NCI-H146 treated with DMSO at 0.1 percent for 48 hours (cell line): ENCODE measurements at regions not wholly inside any gene's neighbourhood (a gene's known extent, or its start where the extent isn't known, plus 50 kb on each side); places are given as distances from the start of the nearest gene placed in this dataset.

Experiments used
- DNase-seq: peaks from one replicate; lab custom pipeline; 2025; ENCODE audit not compliant: unreplicated experiment; lab: John Stamatoyannopoulos, UW

DNA sequence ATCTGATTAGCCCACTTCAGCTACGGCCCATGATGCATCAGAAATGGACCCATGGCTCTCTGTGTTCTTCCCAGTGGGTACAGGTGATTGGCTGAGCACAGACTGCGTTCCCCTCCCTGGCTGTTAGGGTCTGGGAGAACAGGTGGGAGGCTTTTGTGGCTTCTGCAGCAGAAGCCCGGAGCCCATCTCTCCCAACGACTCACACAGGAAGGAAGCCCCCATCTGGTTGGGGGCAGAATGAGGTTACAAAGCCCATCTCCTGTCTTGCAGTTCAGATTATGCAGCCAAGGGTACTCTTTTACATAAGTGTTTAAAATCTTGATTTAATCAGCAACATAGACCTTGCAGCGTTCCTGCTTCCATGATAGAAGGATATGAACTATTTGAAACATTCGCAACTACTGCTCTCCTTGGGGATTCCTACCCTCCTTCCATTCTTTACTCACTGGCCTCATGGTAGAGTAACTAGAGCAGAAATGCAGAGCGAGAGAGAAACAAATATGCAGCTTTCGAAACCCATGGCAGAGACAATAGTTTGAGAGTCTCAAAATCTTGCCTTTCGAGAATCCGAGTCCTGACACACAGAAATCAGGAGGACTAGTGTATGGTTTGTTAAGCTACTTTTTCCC lies 291.3 kb downstream of the TLE3 start:
- DNase-seq, result no peak

DNA sequence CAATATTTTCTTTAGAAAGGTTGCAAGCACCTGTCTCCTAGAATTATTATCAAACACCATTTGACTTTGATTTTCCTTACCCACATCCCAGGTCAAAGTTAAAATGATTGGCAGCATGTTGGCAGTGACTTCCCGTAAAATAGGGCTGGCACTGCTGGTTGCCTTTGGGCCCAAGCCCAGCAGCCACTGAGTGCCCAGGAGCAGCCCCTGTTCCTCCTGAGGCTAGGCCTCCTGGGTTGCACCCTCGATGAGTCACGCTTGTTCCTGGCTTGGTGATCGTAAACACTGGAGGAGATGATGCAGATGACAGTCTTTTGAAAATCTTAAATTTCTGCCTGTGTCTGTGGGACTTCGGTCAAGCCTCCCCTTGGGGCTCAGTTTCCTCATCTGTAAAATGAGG lies 290.0 kb downstream of the TLE3 start:
- no peak for DNase-seq

DNA sequence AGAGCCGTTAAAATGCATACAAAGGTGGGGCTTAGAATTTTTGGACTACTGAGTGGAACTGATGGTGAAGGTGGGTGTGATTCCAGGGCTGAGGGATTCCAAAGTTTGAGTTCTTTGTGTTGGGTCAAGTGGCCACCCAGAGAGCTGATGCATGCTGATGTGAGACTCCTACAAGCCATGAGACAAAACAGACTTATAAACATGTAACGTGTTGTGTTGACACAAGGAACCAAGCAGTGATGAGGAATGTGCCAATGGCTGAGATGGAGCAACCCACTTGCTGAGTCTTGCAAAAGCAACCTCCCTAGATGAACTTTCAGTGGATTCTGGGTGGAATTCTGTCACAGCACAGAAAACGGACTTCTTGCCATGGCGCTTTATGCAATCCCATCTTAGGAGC lies 289.0 kb downstream of the TLE3 start:
- DNase-seq, result no peak

DNA sequence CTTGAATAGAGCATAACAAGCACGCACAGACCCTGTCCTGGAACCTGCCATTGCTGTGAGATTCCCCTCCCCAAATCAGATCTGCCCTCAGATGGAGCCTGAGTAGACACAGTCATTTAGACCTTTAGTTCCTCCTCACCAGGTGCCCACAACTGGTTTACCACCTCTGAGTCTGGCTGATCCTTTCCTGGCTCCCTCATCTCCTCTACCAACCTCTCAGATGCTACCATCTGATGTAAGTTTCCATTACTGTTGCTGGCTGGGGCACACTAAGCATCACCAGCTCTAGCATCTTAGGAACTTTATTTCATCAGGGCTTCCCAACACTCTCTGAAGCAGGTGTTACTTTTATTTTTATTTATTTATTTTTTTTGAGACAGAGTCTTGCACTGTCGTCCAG lies 288.3 kb downstream of the TLE3 start:
- no peak for DNase-seq

DNA sequence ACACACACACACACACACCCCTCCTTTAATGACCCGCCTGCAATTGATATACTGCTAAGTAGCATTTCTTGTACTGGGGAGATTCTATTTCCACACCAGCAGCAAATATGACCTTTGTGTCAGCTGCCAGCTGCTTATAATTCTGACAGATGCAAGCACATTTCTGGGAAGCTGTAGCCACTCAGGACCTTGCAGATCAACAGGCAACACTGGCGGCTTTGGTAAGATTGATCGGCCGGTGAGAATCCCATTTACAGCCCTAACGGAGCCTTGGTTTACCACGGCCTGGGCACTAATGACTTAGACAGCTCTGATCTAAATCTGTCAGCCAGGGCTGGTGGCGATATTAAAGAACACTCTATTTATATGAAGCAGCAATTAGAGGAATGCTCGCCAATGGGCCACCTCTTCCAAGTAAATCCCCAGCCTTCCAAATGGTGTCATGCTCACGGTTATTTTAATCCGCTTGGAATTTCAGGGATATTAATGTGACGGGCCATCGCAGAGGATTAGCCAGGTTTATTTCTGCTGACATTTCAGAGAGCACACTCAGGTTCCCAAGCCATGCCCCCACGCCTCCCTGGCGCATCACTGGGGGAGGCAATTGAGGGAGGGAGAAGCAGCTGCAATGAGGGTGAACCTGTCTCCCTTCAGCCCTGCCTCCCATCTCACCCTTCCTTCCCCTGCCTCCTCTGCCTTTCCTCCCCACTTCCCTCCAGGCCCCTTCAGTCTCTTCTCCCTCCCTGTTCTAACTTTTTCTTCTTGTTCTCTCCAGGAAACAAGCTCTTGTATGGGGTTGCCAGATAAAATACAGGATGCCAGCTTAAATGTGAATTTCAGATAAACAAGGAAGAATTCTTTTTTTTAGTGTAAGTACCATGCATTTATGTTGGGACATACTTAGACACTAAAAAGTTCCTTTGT lies 287.0 kb downstream of the TLE3 start:
- DNase-seq, result no peak

DNA sequence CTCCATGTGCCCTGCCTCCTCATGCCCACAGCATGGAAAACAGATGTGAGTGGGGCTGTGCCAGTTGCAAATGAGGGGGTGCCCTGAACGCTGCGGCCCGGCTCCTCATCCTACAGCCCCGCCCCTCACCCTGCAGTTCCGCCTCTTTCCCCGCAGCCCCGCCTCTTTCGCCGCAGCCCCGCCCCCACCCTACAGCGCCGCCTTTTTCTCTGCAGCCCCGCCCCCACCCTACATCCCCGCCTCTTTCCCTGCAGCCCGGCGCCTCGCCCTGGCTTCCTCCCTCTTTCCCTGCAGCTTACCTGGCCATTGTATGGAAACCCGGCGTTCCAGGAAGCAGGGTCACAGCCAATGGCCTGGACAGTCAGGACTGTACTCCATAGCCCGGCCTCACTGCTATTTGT lies 284.9 kb downstream of the TLE3 start:
- DNase-seq, result no peak

DNA sequence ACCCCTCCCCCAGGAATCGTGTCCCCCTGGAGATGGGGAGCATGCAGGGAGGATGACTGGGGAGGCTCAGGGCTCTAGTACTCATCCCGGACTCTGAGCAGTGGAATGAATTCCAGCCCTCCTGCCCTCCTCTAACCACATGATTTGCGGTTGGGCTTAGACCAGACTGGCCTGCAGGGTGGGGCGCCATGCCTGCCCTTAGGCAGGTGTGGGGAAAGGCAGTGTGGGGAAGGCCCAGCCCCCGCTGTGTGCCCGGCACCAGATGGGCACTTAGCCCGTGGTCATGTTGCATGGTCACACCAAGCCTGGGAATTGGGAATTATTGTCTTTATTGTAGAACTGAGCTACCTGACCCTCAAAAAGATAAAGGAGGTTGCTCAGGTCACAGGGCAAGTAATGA lies 283.8 kb downstream of the TLE3 start:
- DNase-seq, result no peak

DNA sequence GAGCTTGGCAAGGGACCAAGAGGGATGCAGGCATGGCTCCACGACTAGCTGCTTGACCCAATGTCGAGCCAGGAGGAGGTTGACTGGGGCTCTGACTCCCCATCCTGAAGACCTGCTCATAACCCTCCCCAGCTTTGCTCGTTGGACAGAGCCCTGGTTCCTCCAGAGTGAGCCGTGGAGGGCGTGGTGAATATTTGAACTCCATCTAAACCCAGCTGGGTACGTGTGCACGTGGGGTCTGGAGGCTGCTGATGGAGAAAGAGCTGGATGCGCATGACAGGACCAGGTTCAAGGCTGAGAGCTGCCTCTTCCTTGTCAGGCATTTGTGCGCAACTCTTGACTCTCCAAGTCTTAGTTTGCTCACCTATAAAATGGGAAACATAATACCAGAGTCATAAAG lies 282.8 kb downstream of the TLE3 start:
- no peak for DNase-seq

DNA sequence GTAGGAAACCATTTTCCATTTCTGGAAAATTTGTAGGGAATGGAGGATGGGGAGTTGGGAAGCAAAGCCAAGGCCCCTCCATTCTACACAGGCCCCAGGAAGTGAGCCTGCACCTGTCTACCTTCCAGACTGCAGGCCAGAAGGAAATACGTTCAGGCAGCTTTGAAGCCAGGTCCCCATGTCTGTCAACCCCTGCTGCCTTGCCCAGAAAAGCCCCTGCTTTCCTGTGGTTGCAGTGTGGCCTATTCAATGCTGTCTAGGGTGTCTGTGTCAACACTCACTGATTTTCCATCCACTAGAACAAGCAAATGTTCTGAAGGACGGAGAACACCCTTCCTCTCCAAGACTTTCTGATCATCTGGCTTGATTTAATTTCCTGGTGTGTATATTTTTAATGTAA lies 281.9 kb downstream of the TLE3 start:
- no peak for DNase-seq

DNA sequence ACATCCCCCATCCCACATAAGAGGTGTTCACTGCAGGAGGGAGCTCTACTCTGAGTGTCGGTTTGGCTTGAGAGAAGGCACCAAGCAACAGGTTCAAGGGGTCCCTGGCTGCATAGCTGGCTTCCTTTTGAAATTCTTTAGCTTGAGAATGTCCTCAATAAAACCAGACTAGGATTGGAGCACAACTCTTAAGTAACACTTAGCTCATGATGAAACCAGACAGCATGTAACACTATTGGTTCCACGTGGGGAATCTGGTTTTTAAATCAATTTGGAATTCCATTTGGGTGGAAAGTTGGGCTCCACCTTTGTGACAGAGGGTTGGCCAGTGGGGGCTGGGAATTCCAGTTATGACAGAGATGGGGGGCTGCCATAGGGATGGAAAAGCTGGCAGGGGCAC lies 281.2 kb downstream of the TLE3 start:
- DNase-seq, result no peak

DNA sequence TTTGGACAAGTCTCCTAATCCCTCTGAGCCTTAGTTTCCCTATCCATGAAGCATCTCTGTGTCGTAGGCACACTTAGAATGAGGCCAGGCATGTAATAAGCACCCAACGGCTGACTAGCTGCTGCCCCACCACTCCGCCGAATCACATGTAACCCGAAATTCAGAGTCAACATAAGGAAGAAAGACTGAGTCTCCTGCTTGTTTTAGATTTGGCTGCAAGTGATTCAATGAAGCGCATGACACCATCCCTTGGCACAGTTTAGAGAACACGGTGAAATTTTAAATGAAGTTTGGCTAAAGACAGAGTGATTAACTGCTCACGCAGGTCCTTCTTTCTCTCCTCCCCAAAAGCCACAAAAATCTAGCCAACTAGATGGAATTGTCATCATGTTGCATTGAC lies 279.2 kb downstream of the TLE3 start:
- no peak for DNase-seq

DNA sequence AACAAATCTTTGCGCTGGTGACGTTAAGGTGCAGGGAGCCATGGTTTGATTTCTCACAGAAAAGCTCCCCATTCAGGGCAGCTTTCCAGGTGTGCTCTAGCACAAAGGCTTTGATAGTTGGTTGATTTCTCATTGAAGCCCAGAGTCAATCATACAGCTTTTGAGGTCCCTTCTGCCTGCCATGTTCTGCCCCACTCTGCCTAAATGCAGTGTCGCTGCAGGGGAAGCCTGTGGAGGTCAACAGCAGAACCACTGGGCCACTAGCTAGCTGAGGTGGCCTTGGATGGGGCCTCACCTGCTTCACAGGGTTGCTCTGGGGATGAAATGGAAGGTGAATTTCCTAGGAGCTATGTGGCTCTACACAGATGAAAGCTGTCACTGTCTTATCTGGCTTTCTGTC lies 278.3 kb downstream of the TLE3 start:
- DNase-seq, result no peak

DNA sequence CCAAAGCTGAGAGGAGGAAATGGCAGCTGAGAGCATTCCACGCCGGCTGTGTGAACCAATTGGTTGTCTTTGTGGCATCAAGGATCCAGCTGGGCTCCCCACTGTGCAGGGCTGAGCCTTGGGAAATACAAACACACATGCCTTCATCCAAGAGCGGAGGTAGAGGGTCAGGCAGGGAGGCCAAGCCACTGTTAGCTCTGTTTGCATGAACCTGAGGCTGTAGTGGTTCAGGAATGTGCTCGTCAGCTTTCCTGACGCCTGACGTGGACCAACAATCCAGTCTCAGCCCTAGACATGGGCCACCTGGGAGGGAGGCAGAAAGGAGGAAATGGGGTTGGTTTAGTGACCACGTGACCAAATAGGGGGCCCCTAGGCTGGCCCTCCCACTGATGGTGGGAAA lies 276.9 kb downstream of the TLE3 start:
- peak; percentile 43 for DNase-seq

DNA sequence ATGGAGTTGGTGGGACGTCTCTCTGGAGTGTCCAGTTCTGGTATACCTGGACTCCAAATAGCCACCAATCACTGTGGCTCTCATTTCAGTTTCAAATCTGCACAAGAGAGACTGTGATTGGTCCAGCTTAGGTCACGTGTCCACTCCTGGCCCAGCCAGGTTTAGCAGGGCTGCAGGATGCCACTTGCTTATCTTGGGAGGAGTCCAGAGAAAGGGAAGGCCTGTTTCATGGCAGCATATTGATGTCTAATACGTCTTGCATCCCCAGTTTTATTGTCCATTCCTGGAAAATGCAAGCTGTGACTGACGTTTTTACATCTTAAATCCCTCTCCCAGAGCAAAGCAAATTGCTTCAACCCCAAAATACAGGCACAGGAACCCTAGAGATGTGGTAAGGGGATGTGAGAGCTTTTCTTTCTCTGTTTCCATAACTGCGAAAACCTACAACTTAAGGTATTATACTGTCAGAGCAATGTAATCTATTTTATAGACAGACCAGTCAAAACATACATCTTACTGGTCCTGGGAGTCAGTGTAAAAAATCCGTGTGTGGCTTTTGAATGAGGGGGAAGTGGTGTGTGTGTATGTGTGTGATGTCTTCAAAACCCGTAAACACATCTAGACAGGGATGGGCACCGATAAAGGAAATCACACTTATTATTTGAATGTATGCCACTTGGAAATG lies 274.4 kb downstream of the TLE3 start:
- no peak for DNase-seq

DNA sequence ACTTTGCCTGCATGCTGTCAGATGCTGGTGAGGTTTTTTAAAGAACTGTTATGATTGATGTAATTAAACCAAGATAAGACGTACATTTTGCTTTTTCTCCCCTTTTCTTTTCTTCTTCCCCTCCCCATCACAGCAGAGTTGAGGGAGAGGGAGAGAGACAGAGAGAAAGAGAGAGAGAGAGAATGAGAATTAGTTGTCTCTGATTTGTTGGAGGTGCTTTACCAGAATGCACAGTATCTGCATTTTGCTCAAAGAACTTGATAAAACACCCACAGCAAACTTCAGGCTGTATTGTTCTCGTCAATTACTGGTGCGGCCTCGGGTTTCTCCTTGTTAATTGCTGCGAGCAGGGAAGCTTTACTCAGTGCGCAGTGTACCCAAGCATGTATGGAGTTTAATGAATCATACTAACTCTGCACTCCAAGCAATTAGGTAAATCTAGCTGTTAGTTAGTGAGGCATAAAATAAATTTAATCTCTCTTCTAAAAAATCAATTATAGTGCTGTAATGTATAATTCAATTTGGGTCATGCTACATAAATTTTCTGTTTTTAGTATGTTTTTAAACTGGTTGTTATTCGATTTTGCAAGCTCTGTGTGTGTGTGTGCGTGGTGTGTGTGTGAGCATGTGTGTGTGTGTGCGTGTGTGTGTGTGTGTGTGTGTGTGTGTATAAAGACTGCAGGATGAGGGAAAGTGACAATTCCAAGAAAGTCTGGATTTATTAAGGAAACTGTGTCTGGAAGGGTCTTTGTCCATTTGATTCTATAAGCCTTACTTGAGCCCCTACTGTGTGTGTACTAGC lies 273.4 kb downstream of the TLE3 start:
- DNase-seq, result no peak

DNA sequence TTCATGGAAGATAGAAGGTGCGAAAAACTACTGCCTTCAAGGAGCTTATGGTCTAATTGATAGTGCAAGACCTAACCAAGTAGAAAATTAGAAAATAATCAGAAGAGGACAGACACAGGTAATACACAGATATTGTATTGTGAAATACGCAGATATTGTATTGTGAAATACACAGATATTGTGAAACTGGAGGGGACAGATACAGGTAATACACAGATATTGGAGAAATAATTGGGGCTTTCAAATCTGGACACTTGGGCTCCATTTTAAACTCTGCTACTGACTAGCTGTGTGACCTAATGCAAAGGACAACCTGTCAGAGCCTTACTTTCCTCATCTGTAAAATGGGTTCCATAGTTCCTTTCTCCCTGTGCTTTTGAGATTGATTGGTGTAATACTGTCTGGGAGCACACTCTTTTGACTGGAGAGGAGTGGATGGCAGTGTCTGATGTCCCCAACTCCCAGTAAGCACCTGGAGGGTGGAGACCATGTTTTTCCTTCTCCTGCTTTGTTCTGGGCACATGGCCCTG lies 272.8 kb downstream of the TLE3 start:
- no peak for DNase-seq

DNA sequence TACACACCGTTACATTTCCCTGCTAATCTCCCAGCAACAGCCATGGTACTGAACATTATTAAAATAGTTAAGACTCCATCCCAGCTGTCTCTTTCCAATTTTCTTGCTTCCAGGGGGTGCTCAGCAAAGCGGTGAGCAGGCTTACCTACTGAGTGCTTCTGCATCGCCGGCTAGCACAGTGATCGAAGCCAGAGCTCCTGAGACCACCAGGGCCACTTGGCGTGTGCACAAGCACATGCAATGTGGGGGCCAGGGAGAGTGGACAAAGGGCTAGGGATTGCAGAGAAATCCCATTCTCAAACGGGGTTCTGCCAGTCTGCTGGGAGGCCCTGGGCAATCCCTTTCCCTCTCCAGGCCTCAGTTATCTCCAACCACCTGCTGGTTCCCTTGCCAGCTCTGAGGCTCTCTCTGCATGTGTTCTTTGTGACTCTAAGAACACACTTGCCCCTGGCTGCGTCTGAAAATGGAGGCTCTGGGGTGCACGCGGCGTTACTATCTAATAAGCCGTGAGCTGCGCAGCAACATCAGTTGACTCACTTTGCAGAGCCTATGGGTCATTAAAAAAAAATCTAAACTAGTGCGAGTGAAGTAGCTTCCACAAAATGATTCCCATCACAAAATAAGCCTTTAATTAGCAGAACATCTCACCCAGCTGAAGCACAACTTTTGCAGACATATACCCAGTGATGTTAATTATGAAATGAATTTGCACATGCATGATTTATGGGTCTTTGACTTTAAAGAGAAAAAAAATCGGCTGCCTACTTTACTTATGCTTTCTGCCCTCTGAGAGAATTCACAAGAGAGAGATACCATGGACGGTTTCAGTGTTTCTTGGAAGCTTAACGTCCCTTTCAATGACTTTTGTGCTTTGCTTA lies 271.5 kb downstream of the TLE3 start:
- peak; percentile 54 for DNase-seq

DNA sequence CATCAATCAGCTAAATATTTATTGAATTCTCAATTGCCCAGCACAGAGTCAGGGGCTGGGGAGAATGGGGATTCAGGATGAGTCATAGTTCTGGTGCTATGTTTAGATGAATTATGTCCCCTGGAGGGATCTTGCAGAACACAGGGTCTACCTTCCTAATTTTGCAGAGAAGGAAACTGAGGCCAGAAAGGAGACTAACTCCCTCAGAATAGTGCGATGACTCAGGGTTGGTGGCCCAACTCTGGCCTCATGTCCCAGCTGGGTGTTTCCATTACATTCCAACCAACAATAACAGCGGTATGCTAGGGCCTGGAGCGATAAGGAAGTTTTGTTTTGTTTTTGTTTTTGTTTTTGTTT lies 270.9 kb downstream of the TLE3 start:
- no peak for DNase-seq

DNA sequence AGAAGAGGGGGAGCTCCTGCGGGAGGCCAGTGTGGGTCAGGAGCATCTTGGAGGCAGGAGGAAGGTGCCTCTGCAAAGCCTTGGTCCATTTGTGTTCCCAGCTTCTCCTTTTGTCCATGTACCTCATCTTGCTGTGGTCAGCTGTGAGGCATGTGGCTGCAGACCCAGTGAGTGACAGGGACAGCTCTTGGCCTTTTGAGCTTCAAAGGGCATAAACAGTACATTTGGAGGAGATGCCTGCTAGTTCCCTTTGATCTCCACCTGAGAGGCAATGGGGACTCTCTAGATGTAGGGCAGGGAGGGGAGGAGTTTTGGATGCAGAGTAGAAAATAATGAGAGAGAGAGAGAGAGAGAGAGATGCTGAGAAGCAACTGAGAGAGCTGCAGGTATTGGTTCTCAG lies 270.0 kb downstream of the TLE3 start:
- DNase-seq, result no peak

DNA sequence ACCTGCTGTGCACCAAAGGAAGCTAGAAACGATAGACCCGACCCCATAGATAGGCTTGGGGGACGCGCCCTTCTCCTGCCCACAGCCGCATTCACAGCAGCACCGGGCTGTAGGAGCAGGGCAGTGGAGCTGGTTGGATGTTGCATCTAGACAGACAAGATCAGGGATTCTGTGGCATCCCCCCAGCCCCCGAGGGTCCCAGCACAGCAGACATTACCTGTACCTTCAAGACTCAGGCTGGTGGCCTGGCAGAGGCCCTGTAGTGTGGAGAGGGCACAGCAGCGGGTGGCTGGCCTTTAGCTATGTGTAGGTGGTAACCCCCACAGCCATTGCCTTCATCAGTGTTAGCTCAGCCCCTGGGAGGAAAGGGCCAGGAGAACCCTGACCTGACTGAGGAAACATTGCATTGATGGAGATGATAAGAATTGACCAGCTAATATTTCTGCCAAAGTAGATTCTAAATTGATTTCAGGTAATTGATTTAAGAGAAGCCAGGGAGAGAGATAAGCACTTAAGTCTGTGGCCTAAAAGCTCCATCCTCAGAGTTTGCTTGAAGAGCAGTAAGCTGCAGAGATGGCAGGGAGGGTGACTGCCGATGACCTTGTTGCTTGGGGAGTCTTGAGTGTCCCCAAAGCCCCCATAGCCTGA lies 269.4 kb downstream of the TLE3 start:
- DNase-seq, result no peak
